ENCODE measurements at regions not wholly inside any gene's neighbourhood (a gene's known extent, or its start where the extent isn't known, plus 50 kb on each side); places are given as distances from the start of the nearest gene placed in this dataset.

GRCh38 chr12:126156806-126157574, 1091.8 kb downstream of the AACS start:
- Mint-ChIP-seq H3K4me3 (no peak overlapping the region), H3K9me3 (no peaks in the 10 kb centered on the region), H3K27ac (no peak overlapping the region), H3K27me3 (ENCODE audit: low read depth) (no peaks in the 10 kb centered on the region), H3K4me1 (no peaks in the 10 kb centered on the region), H3K36me3 (no peaks in the 10 kb centered on the region)
- no peak for TF ChIP-seq CTCF (IDR thresholded peaks at IDR 0.05; ENCODE audit: unreplicated experiment)
- no peak for DNase-seq (ENCODE audit: low spot score in 2 of 2, unreplicated experiment in 2 of 2)

GRCh38 chr12:126157575-126157966, 1092.3 kb downstream of the AACS start:
- no peak for TF ChIP-seq CTCF (IDR thresholded peaks at IDR 0.05; ENCODE audit: unreplicated experiment)
- Mint-ChIP-seq H3K4me3 (no peak overlapping the region), H3K27ac (no peak overlapping the region), H3K36me3 (no peaks in the 10 kb centered on the region), H3K27me3 (ENCODE audit: low read depth) (no peaks in the 10 kb centered on the region), H3K9me3 (no peaks in the 10 kb centered on the region), H3K4me1 (no peaks in the 10 kb centered on the region)
- no peak for DNase-seq (ENCODE audit: low spot score in 2 of 2, unreplicated experiment in 2 of 2)

- Mint-ChIP-seq H3K4me3 (no peak overlapping the region), H3K9me3 (no peaks in the 10 kb centered on the region), H3K4me1 (no peaks in the 10 kb centered on the region), H3K27me3 (ENCODE audit: low read depth) (no peaks in the 10 kb centered on the region), H3K36me3 (no peaks in the 10 kb centered on the region), H3K27ac (no peak overlapping the region)
- DNase-seq (ENCODE audit: low spot score in 2 of 2, unreplicated experiment in 2 of 2), result no peak
- TF ChIP-seq CTCF (IDR thresholded peaks at IDR 0.05; ENCODE audit: unreplicated experiment), result no peak
Measured at GRCh38 chr12:126159139-126159538, 1093.9 kb downstream of the AACS start.

- Mint-ChIP-seq H3K9me3 (no peaks in the 10 kb centered on the region), H3K4me1 (no peaks in the 10 kb centered on the region)
Measured at GRCh38 chr12:126160912-126161311, 1095.7 kb downstream of the AACS start.

GRCh38 chr12:126163984-126164383, 1098.7 kb downstream of the AACS start:
- no peaks in the 10 kb centered on the region for H3K27me3 Mint-ChIP-seq (ENCODE audit: low read depth)
- no peaks in the 10 kb centered on the region for H3K9me3 Mint-ChIP-seq
- no peak overlapping the region for H3K4me3 Mint-ChIP-seq
- H3K36me3 Mint-ChIP-seq, result no peaks in the 10 kb centered on the region
- no peak overlapping the region for H3K27ac Mint-ChIP-seq
- DNase-seq (ENCODE audit: low spot score in 2 of 2, unreplicated experiment in 2 of 2), result no peak
- no peak for TF ChIP-seq CTCF (IDR thresholded peaks at IDR 0.05; ENCODE audit: unreplicated experiment)
- H3K4me1 Mint-ChIP-seq, result no peaks in the 10 kb centered on the region

More at GRCh38 chr12:126160912-126161311, 1095.7 kb downstream of the AACS start:
- no peak for DNase-seq (ENCODE audit: low spot score in 2 of 2, unreplicated experiment in 2 of 2)
- no peak overlapping the region for H3K27ac Mint-ChIP-seq
- H3K36me3 Mint-ChIP-seq, result no peaks in the 10 kb centered on the region
- H3K4me3 Mint-ChIP-seq, result no peak overlapping the region
- no peak for TF ChIP-seq CTCF (IDR thresholded peaks at IDR 0.05; ENCODE audit: unreplicated experiment)
- no peaks in the 10 kb centered on the region for H3K27me3 Mint-ChIP-seq (ENCODE audit: low read depth)

Data from mesothelial cell of epicardium (in vitro differentiated cells).